Iris pigment epithelial cell (primary cell): ENCODE measurements at regions not wholly inside any gene's neighbourhood (a gene's known extent, or its start where the extent isn't known, plus 50 kb on each side); places are given as distances from the start of the nearest gene placed in this dataset.
A peak's percentile ranks its signal among the peaks of the same experiment; 100 is the strongest.
"Not testable (repeated sequence)": the region's sequence is repeated elsewhere in the genome, so short reads cannot be mapped to it uniquely, and the experiment has no call there.

Experiments used
- DNase-seq: peaks from one replicate; pipeline ENCODE4 v3.0.0-alpha.2; 2011; ENCODE audit warnings: low read depth

DNA sequence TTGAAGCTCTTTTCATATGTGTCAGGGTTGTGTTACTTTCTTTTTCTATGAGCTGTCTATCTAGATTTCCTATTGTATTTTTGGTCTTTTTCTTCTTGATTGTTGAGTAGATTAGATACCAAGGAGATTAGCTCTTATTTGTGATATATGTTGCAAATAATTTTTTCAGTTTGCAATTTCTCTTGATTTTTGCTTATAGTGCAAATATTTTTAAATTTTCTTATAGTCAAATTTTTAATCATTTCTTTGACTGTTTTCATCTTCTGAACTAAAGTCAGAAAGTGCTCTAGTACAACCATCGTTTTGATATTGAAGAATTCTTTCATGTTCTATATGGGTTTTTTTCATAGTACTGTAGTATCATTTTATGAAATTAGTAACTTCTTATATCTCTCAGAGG lies 193.7 kb downstream of the OSTF1 start:
- no peak for DNase-seq

DNA sequence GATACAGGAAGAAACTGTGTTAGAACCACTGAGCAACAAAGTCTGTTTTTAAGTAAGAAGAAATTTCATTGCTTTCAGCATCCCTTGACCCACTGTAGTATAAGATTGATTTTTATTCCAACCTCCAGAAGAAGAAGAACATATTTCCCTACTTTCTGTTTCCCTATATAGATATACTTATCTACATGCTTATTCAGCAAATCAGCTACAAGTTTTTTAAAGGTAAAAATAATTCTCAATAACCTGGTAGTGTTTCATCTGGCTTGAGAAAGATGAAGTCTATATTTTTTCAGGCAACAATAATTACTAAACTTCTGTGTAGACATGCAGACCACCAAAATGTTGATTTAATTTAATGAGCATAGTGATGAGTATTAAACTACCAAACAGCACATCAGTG lies 201.0 kb downstream of the OSTF1 start:
- no peak for DNase-seq

DNA sequence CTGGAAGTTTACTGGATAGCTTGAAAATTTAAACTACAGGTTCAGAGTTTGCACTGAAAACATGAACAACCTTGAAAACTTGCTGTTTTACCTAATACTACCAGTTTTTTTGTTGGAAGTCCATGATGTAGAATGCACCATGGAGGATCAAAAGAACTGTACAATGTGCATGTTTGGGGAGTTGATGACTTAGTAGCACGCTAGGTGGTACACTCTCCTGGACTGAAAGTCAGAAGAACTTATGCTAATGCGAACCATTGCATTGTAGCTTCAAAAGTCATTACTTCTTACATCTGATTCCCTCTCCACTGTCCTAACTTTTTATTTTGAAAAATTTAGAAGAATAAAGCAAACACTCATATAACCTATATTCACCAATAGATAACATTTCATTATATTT lies 211.0 kb downstream of the OSTF1 start:
- no peak for DNase-seq

DNA sequence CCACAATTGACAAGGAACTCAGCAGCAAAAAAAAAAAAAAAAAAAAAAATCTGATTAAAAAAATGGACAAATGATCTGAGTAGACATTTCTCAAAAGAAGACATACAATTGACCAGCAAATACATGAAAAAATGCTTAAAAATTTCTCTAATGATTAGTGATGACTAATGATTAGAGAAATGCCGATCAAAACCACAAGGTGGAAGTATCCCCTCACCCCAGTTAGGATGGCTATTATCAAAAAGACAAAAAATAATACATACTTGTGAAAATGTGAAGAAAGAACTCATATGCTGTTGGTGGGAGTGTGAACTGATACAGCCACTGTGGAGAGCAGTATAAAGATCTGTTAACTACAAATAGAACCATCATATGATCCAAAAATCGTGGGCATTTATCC lies 245.3 kb downstream of the OSTF1 start:
- no peak for DNase-seq

DNA sequence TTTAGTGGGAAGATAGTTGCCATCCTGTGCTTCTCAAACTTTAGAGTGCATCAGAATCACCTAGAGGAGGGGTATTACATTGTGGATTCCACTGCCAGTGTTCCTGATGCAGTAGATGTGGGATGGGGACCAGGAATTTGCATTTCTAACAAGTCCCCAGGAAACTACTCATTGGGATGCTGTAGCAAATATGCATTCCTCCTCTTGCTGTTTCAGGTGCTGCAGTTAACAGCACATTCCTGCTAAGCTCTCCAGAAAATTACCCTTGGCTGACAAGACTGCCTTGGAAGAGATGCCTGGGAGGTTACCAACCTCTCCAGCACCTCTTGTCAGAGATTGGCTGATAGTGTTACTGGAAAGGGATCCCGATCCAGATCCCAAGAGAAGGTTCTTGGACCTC lies 270.5 kb downstream of the OSTF1 start:
- no peak for DNase-seq

DNA sequence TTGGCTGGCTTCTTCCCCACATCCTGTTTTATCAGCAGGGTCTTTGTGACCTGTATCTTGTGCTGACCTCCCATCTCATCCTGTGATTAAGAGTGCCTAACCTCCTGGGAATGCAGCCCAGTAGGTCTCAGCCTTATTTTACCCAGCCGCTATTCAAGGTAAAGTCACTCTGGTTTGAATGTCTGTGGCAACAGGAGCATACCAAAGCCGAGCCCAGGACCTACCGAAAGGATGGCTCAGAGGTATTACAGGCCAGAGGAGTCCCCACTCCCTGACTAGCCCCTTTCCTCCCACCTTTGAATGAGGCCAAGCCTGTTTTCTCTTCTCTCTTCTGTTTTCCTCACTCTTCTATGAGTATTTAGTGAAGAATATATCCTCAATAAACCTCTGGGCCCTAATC lies 271.3 kb downstream of the OSTF1 start:
- DNase-seq: no peak

DNA sequence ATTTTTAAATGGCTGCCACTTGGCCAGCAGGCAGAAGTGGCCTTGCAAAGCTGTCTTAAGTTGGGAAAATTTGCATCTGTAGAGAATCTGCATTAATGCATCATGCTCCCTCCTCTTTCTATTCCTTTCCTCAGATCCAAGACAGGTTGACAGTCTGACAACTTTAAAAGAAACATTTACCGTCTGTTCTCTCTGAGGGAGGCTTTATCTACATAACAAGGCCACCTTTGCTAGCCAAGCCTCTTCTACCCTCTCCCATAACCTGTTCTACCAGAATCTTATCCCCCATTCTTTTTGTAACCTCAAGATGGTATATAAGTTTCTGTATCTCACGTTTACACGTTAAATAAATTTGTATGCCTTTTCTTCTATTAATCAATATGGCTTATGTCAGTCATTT lies 271.9 kb downstream of the OSTF1 start:
- no peak for DNase-seq

DNA sequence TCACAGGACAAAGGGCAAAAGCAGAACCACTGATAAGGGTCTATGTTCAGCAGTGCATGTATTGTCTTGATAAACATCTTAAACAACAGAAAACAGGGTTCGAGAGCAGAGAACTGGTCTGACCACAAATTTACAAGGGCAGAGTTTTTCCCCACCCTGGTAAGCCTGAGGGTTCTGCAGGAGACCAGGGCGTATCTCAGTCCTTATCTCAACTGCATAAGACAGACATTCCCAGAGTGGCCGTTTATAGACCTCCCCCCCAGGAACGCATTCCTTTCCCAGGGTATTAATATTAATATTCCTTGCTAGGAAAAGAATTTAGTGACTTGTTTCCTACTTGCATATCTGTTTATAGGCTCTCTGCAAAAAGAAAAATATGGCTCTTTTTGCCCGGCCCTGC lies 274.1 kb downstream of the OSTF1 start:
- not testable (repeated sequence) for DNase-seq

DNA sequence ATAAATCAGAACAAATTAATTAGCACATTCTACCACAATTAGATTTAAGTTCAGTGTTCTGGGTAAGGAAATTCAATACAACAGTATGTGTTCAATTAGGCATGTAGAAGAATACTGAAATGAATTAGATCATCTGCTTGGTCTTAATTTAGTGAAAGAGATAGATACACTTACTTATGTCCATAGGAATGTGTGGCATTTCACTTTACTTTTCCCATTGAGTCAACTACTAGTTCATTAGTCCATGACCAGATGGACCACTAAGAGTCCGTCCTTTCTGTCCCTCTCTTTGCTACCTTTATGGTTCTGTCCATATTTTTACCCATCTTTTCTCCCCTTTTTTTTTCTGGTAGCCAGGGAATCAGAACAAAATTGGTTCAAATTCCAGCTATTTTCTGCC lies 276.9 kb downstream of the OSTF1 start:
- no peak for DNase-seq

DNA sequence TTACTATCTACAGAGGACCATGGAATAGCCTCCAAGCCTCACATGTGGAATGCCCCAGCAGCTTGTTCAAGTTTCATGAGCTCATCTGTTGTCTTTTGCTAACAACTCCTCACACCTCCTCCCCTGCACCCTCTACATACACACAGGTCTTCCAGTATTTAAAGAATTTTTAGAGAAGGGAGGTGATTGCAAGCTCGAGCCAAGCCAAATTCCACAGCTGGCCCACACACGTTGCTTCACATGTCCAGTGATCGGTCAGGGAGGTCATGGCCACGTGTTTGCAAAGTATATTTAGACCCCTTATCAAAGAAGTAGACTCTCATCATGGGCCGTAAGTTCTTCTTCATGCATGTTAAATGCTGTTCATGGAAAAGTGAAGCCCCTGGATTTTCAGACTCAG lies 281.7 kb downstream of the OSTF1 start:
- no peak for DNase-seq

DNA sequence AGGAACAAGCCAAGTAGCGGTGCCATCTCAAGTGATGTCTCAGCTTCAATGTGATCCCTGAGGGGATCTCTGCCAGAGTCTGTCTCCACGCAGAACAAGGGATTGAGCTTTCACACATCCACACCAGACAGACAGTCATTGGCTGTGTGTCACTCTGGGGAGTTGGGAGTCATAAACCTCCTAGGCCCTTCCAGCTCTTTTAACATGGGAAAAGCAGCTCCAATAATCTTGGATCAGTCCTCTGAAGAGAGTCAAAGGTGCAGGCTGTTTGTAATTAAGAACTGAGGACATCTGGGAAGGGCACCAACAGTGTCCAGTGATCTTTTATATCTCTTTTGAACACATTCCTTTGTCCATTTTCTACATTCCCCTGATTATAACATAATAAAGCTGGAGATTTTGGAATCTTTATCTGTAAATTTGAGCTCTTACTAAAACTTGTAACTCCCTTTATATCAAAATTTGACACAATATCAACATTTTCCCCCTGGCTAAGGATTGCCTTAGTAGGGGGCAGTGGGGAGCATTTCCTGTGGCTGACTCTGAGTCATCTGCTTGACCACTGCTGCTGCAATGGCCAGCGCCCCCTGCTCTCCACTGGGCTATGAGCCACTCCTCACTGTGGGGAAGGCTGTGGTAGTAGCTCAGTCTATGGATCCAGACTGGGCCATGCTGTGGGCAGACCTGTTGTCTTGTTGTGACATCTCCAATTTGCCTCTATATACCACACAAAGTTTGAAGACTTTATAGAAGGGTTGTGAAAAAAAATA lies 284.4 kb downstream of the OSTF1 start:
- DNase-seq: peak; percentile 0

DNA sequence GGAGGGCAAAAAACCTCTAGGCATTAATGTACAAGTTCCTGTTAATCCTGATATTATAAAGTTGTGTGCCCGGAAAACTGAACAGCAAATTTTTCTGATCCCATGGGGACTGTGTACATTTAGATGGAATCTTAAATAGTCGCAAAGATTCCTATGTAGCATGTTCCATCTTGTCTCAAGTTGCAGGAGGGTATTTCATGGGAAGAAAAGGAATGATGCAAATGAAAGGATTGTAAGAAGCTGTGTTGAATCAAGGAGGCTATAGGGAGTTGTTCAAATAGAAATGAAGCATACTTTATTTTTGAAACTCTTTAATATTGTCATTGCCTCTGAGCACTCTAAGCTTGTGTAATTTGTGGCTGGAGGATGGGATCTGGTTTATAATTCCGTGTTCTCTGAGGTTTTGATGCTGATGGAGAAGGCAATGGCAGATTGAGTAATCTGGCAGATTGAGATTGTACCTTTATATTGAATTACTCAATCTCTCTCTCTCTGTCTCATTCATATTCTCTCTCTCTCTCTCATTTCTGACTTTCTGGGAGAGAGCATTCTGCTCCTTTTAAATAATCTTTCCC lies 288.5 kb downstream of the OSTF1 start:
- DNase-seq: no peak

DNA sequence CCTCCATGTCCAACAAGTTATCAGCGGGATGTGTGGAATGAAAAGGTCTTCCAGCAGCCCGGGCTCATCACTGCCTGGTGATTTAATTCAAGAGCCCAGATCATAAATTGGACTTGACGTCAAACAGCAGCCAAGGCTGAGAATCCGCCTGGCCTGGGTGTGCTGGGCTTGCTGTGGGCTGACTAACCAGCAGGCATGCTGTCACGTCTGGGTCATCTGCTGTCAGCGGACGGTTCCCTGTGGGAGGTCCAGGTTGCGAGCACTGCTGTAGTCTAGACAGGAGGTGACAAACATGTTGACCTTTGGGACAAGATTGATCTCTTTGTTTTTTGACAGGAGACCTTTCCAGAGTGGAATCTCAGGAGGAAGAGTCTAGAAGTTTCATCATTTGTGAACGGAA lies 289.7 kb downstream of the OSTF1 start:
- DNase-seq: no peak

DNA sequence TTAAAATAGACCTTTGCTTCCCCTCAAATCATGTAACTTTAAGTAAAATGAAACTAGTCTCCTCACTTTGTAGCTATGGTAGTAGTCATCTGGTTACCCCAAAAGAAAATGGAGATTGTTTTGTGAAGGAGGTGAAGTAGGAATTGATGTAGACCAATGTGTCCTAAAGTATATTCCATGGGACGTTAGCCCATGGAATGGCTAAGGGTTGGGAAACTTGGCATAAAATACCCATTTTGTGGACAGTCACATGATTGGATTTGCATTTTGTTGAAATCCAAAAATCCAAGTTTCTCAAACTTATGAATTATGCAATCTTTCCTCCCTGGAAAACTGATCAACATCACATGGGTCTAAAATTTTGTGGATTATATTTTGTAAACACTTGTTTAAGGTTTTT lies 290.6 kb downstream of the OSTF1 start:
- DNase-seq: no peak

DNA sequence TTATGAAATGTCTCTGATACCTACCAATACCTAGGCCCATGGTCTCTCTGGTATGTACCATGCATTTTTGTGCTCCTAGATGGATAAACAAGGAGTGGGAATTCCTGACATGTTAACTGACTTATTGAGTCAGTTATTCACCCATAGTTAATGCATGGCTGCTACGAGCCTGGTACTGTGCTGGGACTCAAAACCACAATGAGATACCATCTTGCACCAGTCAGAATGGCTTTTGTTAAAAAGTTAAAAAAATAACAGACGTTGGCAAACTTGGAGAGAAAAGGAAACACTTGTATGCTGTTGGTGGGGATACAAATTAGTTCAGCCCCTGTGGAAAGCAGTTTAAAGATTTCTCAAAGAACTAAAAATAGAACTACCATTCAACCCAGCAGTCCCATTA lies 293.8 kb downstream of the OSTF1 start:
- DNase-seq: no peak

DNA sequence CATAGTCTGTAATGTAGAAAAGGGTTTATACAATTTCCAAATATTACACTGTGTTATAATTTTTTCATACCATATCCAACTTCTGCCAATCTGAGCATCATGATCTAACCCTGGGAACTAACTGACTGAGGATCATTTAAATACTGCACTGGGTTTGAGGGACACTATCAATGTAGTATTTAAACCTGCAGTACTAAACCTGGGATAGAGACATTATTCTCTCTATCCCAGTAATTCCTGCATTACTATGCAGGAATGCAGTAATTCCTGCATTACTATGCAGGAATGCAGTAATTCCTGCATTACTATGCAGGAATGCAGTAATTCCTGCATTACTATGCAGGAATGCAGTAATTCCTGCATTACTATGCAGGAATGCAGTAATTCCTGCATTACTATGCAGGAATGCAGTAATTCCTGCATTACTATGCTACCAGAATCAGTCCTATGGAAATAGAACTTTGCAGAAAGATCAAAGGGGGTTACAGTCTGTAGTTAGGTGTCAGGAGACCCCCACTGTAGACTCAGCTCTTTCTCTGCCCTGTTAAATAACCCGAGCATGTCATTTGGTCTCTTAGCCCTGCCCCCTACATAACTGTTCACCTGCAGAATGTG lies 295.2 kb downstream of the OSTF1 start:
- not testable (repeated sequence) for DNase-seq

DNA sequence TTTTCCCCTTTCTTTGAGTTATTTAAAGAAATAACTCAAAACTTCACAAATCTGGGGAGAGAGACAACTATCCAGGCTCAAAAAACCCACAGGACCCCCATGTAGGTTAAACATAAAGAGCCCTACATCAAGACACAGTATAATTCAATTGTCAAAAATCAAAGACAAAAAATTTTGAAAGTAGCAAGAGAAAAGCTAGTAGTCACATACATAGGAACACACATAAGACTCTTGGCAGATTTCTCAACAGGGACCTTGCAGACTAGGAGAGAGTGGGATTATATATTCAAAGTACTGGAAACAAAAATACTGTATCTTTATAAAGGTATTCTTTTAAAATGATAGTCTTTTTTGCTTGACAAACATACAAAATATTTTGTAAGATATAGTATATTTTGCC lies 296.9 kb downstream of the OSTF1 start:
- DNase-seq: no peak

DNA sequence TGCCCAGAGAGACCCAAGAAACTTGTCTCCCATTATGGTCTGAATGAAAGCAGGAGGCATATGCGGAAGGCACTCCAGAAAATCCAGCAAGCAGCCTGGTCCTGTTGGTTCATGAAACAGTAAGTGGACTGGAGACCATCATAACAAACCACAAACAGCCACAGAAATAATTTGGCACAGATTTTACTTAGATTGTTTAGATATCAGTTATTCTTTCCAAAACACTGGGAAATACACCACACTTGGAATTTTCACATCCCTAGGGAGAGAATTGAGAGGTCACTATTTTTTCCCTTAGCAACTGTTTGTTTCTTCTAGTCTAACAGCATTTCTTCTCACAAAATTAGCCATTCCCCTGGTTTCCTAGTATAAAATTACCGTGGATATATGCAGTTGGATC lies 300.8 kb downstream of the OSTF1 start:
- DNase-seq: no peak

DNA sequence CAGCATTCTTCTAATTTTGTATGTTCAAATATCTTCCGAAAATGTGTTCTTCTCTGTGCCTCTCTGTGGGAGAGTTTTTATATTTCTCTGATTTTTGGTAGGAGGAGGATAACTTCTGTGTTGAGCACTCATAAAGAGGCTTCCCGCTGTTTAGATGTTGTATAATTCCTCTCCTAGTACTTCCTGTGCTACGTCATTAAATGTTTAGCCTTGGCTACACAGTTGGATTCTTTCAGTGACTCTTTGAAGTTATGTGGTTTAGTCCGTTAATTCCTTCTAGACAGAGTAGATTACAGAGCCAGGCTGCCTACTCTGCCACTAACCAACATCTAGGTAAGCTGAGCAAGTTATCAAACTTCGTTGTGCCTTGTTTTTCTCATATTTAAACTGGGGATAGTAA lies 302.6 kb downstream of the OSTF1 start:
- no peak for DNase-seq

DNA sequence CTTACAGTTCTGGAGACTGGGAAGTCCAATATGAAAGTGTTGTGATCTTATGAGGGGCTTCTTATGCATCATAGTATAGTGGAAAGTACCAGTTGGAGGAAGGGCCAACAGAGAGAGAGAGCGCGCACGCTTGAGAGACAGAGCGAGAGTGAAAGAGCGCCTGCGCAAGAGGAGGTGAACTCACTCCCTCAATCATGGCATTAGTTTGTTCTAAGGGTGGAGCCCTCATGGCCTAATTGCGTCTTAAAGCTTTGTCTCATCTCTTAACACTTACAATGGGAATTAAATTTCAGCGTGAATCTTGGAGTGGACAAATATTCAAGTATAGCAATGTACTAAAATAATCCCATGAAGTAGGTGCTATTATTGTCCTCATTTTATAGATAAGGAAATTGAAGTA lies 303.2 kb downstream of the OSTF1 start:
- no peak for DNase-seq

DNA sequence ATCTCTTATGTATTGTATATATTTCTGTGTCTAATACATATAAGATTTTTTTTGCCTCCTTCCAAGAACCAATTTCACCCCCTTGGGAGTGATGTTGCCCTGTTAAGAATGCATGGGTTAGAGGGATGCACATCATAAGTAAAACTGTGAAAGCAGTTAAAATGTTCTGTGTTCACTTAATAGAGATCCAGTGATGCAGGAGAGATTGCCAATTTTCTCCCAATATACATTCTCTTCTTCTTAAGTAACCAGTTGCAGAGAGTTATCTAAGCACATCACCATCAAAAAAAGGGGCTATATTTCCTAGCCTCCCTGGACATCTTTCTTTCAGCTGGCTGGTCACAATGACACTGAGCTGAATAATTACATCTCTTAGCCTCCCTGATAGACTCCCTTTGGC lies 307.0 kb downstream of the OSTF1 start:
- DNase-seq: no peak

DNA sequence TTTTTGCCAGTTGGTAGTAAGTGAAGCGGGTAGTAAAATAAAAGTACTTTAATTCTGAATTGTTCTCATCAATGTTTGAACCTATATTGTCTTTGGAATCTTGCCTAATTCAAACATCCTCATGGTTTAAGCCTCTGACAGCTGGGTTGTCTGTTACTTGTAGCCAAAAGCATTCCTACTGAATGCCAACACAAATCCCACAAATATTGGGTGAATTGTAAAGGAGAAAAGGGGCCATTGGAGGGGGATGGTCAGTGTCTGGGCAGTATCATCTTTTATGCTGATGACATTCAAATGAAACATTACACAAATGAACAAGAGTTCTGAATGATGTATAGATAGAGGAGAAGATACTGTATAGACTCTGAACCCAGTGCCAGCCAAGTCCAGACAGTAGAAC lies 309.5 kb downstream of the OSTF1 start:
- DNase-seq: no peak

DNA sequence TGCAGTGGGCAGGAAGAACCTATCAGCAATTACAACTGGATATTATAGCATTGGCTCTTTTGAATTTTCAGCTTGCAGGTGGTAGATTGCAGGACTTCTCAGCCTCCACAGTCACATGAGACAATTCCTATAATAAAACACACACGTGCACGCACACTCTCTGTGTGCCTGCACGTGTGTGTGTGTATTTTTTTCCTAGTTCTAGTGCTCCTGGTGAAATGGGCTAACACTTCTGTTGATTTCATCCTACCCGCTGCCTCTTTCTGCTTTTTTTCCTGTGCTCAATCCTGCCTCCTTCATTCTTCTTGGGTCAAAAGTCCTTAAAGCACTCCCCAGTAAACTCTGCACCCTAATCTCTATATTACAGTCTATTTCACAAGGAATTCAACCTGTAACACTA lies 320.1 kb downstream of the OSTF1 start:
- DNase-seq: no peak

DNA sequence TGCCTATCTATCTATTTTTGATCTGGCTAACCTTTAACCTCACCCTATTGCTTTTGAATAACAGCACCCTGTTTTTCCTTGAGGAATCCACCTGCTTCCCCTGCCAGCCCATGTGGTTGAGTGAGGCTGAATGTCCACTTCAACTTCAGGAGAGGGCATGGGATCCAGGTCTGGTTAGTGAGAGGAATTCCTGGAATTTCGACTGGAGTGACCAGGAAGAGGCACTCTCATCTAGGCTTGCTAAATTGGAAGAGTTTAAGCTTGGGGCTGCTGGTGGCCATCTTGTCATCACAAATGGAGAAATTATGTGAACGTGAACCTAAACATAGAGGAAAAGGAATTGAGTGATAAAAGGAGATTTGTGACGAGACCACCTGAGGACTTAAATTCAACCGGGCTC lies 322.1 kb downstream of the OSTF1 start:
- no peak for DNase-seq
